GM23248 (cell line): ENCODE measurements at regions not wholly inside any gene's neighbourhood (a gene's known extent, or its start where the extent isn't known, plus 50 kb on each side); places are given as distances from the start of the nearest gene placed in this dataset.

ENCODE experiments used
- EZH2 ChIP-seq: fragments of 200-600 bp; sonication (generic); IDR thresholded peaks from 2 replicates; pipeline ENCODE4 v1.6.1; 2018; ENCODE audit warnings: antibody characterized with exemption, mild to moderate bottlenecking; ENCODE audit not compliant: insufficient read depth, poor library complexity, severe bottlenecking
- EZH2phosphoT487 ChIP-seq: fragments of 200-600 bp; sonication (generic); IDR thresholded peaks from 2 replicates; pipeline ENCODE4 v1.6.1; 2018; ENCODE audit warnings: antibody characterized with exemption, moderate library complexity, mild to moderate bottlenecking, low read depth; ENCODE audit not compliant: insufficient read depth

DNA sequence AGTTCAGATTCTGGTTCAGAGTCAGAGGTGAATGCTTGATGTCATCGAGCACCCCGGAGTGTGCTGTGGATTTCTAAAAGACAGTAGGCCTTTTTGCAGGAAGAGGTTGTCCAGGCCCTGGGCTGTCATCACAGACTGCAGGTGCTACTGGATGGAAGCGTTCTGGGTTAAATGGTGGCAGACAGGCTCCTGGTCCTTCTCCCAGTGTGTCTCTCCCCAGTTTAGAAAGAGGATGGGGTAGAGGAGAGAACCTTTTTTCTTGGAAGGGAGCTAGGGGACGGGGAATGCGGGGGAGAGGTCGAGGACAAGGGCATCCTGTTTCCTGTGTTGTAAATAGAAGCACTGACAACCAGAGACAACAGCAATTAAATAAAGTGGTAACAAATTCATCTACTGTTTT, 102.3 kb upstream of the NUDT6 start:
- TF ChIP-seq EZH2 (no peak), EZH2phosphoT487 (no peak)
